ENCODE measurements at regions not wholly inside any gene's neighbourhood (a gene's known extent, or its start where the extent isn't known, plus 50 kb on each side); places are given as distances from the start of the nearest gene placed in this dataset.

- H3K27me3 Mint-ChIP-seq (ENCODE audit: insufficient read depth, unreplicated experiment): no peaks in the 10 kb centered on the region
- H3K4me1 ChIP-seq: no peaks in the 10 kb centered on the region
- POLR2A ChIA-PET: no interaction called here
- no peaks in the 10 kb centered on the region for H3K36me3 ChIP-seq (ENCODE audit: control insufficient read depth, insufficient read depth, low read length)
- intact Hi-C loops (cut with micrococcal nuclease; ENCODE audit: unreplicated experiment): no loop called here
- H3K4me3 ChIP-seq (ENCODE audit: low read depth, low read length): no peak overlapping the region
- no peak overlapping the region for H3K4me3 Mint-ChIP-seq (ENCODE audit: unreplicated experiment)
- no peaks in the 10 kb centered on the region for H3K36me3 Mint-ChIP-seq (ENCODE audit: insufficient read depth, unreplicated experiment)
- no peaks in the 10 kb centered on the region for H3K9me3 ChIP-seq
- H3K27me3 ChIP-seq (replicated peaks; ENCODE audit: control insufficient read depth, insufficient read depth, low read length): no peaks in the 10 kb centered on the region
- H3K27ac Mint-ChIP-seq (ENCODE audit: unreplicated experiment): no peak overlapping the region
- no TSS peak for BruUV-seq (replicated peaks)
- TF ChIP-seq CTCF (IDR thresholded peaks at IDR 0.05; ENCODE audit: insufficient read depth in 1 of 2, low read depth in 1 of 2, low read length in 1 of 2, severe bottlenecking in 1 of 2, unreplicated experiment in 1 of 2): no peak
- H3K4me1 Mint-ChIP-seq (ENCODE audit: low read depth, unreplicated experiment): no peaks in the 10 kb centered on the region
- no peaks in the 10 kb centered on the region for H3K9me3 Mint-ChIP-seq (ENCODE audit: unreplicated experiment)
- DNase-seq: no peak
- CTCF ChIA-PET: interaction anchor here (0.8 to 1.7 kb wide), 2 partner anchors 35 to 254 kb away, joined by 3 to 8 read pairs; no protein-coding TSS in a partner anchor
Observed at GRCh38 chr2:172207911-172208310, 105.2 kb upstream of the DLX2 start.

GRCh38 chr2:172208791-172209325, 106.2 kb upstream of the DLX2 start:
- Mint-ChIP-seq H3K9me3 (ENCODE audit: unreplicated experiment) (no peaks in the 10 kb centered on the region), H3K4me3 (ENCODE audit: unreplicated experiment) (no peak overlapping the region), H3K27ac (ENCODE audit: unreplicated experiment) (no peak overlapping the region), H3K27me3 (ENCODE audit: insufficient read depth, unreplicated experiment) (no peaks in the 10 kb centered on the region), H3K36me3 (ENCODE audit: insufficient read depth, unreplicated experiment) (no peaks in the 10 kb centered on the region), H3K4me1 (ENCODE audit: low read depth, unreplicated experiment) (no peaks in the 10 kb centered on the region)
- intact Hi-C loops (cut with micrococcal nuclease; ENCODE audit: unreplicated experiment): no loop called here
- BruUV-seq (replicated peaks): no TSS peak
- DNase-seq: peak in 1 of 2 experiments; percentile 20
- H3K4me1 ChIP-seq: no peaks in the 10 kb centered on the region
- ChIA-PET CTCF (interaction anchor here (0.8 to 1.7 kb wide), 3 partner anchors 36 to 253 kb away, joined by 3 to 8 read pairs (median 3); no protein-coding TSS in a partner anchor), POLR2A (no interaction called here)
- no peak overlapping the region for H3K4me3 ChIP-seq (ENCODE audit: low read depth, low read length)
- no peaks in the 10 kb centered on the region for H3K36me3 ChIP-seq (ENCODE audit: control insufficient read depth, insufficient read depth, low read length)
- H3K27me3 ChIP-seq (replicated peaks; ENCODE audit: control insufficient read depth, insufficient read depth, low read length): no peaks in the 10 kb centered on the region
- no peak for TF ChIP-seq CTCF (IDR thresholded peaks at IDR 0.05; ENCODE audit: insufficient read depth in 1 of 2, low read depth in 1 of 2, low read length in 1 of 2, severe bottlenecking in 1 of 2, unreplicated experiment in 1 of 2)
- H3K9me3 ChIP-seq: no peaks in the 10 kb centered on the region

- intact Hi-C loops (cut with micrococcal nuclease; ENCODE audit: unreplicated experiment): no loop called here
- H3K4me3 ChIP-seq (ENCODE audit: low read depth, low read length): no peak overlapping the region
- no peaks in the 10 kb centered on the region for H3K27me3 Mint-ChIP-seq (ENCODE audit: insufficient read depth, unreplicated experiment)
- no peak for TF ChIP-seq CTCF (IDR thresholded peaks at IDR 0.05; ENCODE audit: insufficient read depth in 1 of 2, low read depth in 1 of 2, low read length in 1 of 2, severe bottlenecking in 1 of 2, unreplicated experiment in 1 of 2)
- no peaks in the 10 kb centered on the region for H3K4me1 ChIP-seq
- H3K9me3 Mint-ChIP-seq (ENCODE audit: unreplicated experiment): no peaks in the 10 kb centered on the region
- no peak overlapping the region for H3K4me3 Mint-ChIP-seq (ENCODE audit: unreplicated experiment)
- no peaks in the 10 kb centered on the region for H3K36me3 Mint-ChIP-seq (ENCODE audit: insufficient read depth, unreplicated experiment)
- H3K27ac Mint-ChIP-seq (ENCODE audit: unreplicated experiment): no peak overlapping the region
- H3K9me3 ChIP-seq: no peaks in the 10 kb centered on the region
- no peaks in the 10 kb centered on the region for H3K27me3 ChIP-seq (replicated peaks; ENCODE audit: control insufficient read depth, insufficient read depth, low read length)
- POLR2A ChIA-PET: no interaction called here
- CTCF ChIA-PET: no interaction called here
- no TSS peak for BruUV-seq (replicated peaks)
- no peaks in the 10 kb centered on the region for H3K4me1 Mint-ChIP-seq (ENCODE audit: low read depth, unreplicated experiment)
- DNase-seq: no peak
- no peaks in the 10 kb centered on the region for H3K36me3 ChIP-seq (ENCODE audit: control insufficient read depth, insufficient read depth, low read length)
Observed at GRCh38 chr2:172210599-172210998, 107.9 kb upstream of the DLX2 start.
